GM12801 (cell line): ENCODE measurements at regions not wholly inside any gene's neighbourhood (a gene's known extent, or its start where the extent isn't known, plus 50 kb on each side); places are given as distances from the start of the nearest gene placed in this dataset.

Experiments used
- TF ChIP-seq, protein P1 (sequence below): IDR thresholded peaks from one replicate; pipeline ENCODE4 v1.5.1; 2011; ENCODE audit warnings: control low read depth; ENCODE audit not compliant: insufficient read length; ENCODE audit errors: extremely low read depth

GRCh38 chr6:137711972-137712371, 155.1 kb upstream of the TNFAIP3 start:
- TF ChIP-seq, protein P1, sequence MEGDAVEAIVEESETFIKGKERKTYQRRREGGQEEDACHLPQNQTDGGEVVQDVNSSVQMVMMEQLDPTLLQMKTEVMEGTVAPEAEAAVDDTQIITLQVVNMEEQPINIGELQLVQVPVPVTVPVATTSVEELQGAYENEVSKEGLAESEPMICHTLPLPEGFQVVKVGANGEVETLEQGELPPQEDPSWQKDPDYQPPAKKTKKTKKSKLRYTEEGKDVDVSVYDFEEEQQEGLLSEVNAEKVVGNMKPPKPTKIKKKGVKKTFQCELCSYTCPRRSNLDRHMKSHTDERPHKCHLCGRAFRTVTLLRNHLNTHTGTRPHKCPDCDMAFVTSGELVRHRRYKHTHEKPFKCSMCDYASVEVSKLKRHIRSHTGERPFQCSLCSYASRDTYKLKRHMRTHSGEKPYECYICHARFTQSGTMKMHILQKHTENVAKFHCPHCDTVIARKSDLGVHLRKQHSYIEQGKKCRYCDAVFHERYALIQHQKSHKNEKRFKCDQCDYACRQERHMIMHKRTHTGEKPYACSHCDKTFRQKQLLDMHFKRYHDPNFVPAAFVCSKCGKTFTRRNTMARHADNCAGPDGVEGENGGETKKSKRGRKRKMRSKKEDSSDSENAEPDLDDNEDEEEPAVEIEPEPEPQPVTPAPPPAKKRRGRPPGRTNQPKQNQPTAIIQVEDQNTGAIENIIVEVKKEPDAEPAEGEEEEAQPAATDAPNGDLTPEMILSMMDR = no peak

DNA sequence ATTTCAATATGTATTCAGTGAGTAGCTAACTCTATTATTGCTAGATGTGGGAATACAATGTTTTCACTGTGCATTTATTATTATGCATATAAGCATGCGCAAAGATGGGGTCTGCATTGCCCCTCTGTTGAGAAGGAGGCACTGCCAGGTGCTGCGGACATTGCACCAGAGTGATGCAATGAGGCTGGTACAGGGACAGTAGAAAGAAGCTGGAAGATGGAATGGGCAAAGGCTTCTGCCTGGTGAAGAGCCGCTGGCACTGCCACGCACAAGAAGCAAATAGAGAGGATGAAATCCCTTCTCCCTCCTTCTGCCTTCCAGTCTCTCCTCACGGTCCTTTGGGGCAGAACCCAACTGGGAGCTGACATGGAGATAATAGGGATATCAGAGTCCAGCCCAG, 154.5 kb upstream of the TNFAIP3 start:
- TF ChIP-seq, protein P1 = no peak

- TF ChIP-seq, protein P1 = no peak
Measured at GRCh38 chr6:137715589-137716045, 151.4 kb upstream of the TNFAIP3 start.

- TF ChIP-seq, protein P1 = no peak
Measured at GRCh38 chr6:137717074-137718073, 149.7 kb upstream of the TNFAIP3 start.

GRCh38 chr6:137722749-137723272, 144.2 kb upstream of the TNFAIP3 start:
- TF ChIP-seq, protein P1 = no peak

DNA sequence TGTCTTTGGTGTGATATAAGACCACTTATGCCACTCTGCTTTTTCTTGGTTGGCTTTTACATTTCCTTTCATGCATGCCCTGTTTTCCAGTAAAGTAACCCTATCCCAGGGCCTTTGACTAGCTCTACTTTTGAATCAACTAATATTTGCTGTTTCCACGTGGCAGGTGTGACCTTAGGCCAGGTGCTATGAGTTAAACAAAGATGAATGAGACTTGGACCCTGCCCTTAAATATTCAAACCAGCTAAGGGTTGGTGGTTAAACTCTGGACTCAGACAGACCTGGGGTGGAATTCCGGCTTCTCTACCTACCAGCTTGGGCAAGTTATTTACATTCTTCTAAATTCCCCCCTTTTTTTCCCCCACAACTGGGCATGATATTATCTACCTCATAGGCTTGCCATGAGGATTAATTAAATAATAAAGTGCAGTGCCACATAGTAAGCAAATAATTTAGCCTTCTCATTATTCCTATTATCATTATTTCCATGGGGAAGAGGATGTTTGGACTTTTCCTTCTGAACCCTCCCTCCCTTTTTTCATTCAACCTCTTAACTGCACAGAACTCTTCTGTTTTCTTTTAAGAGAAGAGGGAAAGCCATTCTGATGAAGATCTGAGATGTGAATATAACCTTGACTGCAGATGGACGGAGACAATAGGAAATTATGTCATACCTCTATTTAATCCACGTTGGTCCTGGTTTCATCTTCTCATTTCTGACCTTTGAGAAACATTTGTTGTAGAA, 143.6 kb upstream of the TNFAIP3 start:
- TF ChIP-seq, protein P1 = no peak

DNA sequence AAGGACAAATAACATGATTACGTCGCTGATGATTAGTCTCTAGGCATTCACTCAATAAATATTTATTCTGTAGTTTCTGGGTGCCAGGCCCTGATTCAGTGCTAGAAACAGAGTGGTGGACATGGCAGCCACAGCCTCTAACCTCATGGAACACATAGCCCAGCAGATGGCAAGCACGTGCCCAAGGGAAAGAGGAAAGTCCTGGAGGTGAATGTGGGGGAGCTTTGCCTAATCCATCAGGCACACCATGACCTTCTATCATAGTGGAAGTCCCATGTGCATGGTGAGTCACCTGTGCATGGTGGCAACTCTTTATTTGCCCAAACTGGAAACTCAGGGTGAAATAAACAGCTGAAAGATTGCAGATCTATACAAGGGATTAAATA, 143.0 kb upstream of the TNFAIP3 start:
- TF ChIP-seq, protein P1 = no peak
